GM10248 (cell line): ENCODE measurements at regions not wholly inside any gene's neighbourhood (a gene's known extent, or its start where the extent isn't known, plus 50 kb on each side); places are given as distances from the start of the nearest gene placed in this dataset.

Experiments
- CTCF ChIA-PET: fragments of 300-600 bp; sonication (Branson Sonifier 250); formaldehyde crosslinking; extraction: SDS; loops from one replicate; lab custom pipeline; 2021; ENCODE audit warnings: antibody characterized with exemption; lab: Yijun Ruan, JAX
- POLR2A ChIA-PET: fragments of 350-650 bp; sonication (Branson Sonifier 250); formaldehyde crosslinking; extraction: SDS; loops from one replicate; lab custom pipeline; 2020; ENCODE audit warnings: antibody characterized with exemption; lab: Yijun Ruan, JAX
- DNase-seq: peaks from one replicate; pipeline ENCODE4 v3.0.0; 2012; ENCODE audit errors: extremely low spot score
- CTCF ChIP-seq: IDR thresholded peaks from 2 replicates; pipeline ENCODE4 v1.5.1; 2012; ENCODE audit warnings: mild to moderate bottlenecking, low read depth; ENCODE audit errors: extremely low read depth, missing control alignments, control extremely low read depth

- CTCF ChIA-PET, result no interaction called here
- no peak for TF ChIP-seq CTCF
- POLR2A ChIA-PET, result no interaction called here
- DNase-seq, result no peak
Measured at GRCh38 chr2:176851889-176852483, 360.6 kb upstream of the HNRNPA3 start.

GRCh38 chr2:176852667-176853066 lies 359.9 kb upstream of the HNRNPA3 start:
- CTCF ChIA-PET, result no interaction called here
- DNase-seq, result no peak
- TF ChIP-seq CTCF, result no peak
- POLR2A ChIA-PET, result no interaction called here

GRCh38 chr2:176854062-176854461 lies 358.5 kb upstream of the HNRNPA3 start:
- POLR2A ChIA-PET, result no interaction called here
- DNase-seq, result no peak
- TF ChIP-seq CTCF, result no peak
- CTCF ChIA-PET, result interaction anchor here (0.8 to 2.8 kb wide), 5 partner anchors 9 to 40 kb away, joined by 3 to 10 read pairs (median 4); no protein-coding TSS in a partner anchor

- ChIA-PET CTCF (interaction anchor here (1.2 to 2.8 kb wide), 5 partner anchors 10 to 308 kb away, joined by 3 to 10 read pairs (median 4); no protein-coding TSS in a partner anchor), POLR2A (no interaction called here)
- no peak for TF ChIP-seq CTCF
- no peak for DNase-seq
Measured at GRCh38 chr2:176854878-176855277, 357.7 kb upstream of the HNRNPA3 start.

- ChIA-PET CTCF (interaction anchor here (0.9 to 1.9 kb wide), 4 partner anchors 13 to 26 kb away, joined by 3 to 8 read pairs (median 4); no protein-coding TSS in a partner anchor), POLR2A (no interaction called here)
- no peak for TF ChIP-seq CTCF
- no peak for DNase-seq
Measured at GRCh38 chr2:176856683-176857082, 355.9 kb upstream of the HNRNPA3 start.

GRCh38 chr2:176865336-176865735 lies 347.3 kb upstream of the HNRNPA3 start:
- no peak for TF ChIP-seq CTCF
- no peak for DNase-seq
- POLR2A ChIA-PET, result no interaction called here
- CTCF ChIA-PET, result no interaction called here
